OCI-LY7 (cell line): ENCODE measurements at regions not wholly inside any gene's neighbourhood (a gene's known extent, or its start where the extent isn't known, plus 50 kb on each side); places are given as distances from the start of the nearest gene placed in this dataset.

Source experiments
- EZH2phosphoT487 ChIP-seq: fragments of 200-600 bp; sonication (generic); IDR thresholded peaks from 2 replicates; pipeline ENCODE4 v1.6.1; 2018; ENCODE audit warnings: low read depth, borderline replicate concordance, mild to moderate bottlenecking, mixed run types, antibody characterized with exemption, low read length, moderate library complexity, mixed read lengths
- TF ChIP-seq, protein P1 (sequence below): fragments of 200-600 bp; sonication (generic); conservative IDR thresholded peaks from 2 replicates; pipeline ENCODE4 v1.5.1; 2014; ENCODE audit warnings: mild to moderate bottlenecking, antibody characterized with exemption, low read length, moderate library complexity, mixed read lengths

DNA sequence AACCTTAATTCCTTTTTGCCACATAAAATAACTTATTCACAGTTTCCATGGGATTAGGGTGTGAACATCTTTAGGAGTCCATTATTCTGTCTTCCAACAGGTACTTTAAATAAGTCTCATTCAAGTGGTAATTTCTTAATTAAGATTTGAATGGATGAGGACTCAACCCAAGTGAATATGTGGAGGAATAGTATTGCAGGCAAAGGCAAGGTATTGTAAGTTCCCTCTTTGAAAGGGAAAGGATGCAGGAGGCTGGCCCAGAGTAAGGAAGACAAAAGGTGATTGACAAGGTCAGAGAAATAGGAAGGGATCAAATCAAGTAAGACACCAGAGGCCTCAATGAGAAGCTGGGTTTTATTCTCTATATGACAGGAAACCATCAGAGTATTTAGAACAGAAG, 238.2 kb upstream of the RBMS1 start:
- TF ChIP-seq, protein P1, sequence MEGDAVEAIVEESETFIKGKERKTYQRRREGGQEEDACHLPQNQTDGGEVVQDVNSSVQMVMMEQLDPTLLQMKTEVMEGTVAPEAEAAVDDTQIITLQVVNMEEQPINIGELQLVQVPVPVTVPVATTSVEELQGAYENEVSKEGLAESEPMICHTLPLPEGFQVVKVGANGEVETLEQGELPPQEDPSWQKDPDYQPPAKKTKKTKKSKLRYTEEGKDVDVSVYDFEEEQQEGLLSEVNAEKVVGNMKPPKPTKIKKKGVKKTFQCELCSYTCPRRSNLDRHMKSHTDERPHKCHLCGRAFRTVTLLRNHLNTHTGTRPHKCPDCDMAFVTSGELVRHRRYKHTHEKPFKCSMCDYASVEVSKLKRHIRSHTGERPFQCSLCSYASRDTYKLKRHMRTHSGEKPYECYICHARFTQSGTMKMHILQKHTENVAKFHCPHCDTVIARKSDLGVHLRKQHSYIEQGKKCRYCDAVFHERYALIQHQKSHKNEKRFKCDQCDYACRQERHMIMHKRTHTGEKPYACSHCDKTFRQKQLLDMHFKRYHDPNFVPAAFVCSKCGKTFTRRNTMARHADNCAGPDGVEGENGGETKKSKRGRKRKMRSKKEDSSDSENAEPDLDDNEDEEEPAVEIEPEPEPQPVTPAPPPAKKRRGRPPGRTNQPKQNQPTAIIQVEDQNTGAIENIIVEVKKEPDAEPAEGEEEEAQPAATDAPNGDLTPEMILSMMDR: no peak
- TF ChIP-seq EZH2phosphoT487: no peak
